ENCODE measurements at regions not wholly inside any gene's neighbourhood (a gene's known extent, or its start where the extent isn't known, plus 50 kb on each side); places are given as distances from the start of the nearest gene placed in this dataset.

DNA sequence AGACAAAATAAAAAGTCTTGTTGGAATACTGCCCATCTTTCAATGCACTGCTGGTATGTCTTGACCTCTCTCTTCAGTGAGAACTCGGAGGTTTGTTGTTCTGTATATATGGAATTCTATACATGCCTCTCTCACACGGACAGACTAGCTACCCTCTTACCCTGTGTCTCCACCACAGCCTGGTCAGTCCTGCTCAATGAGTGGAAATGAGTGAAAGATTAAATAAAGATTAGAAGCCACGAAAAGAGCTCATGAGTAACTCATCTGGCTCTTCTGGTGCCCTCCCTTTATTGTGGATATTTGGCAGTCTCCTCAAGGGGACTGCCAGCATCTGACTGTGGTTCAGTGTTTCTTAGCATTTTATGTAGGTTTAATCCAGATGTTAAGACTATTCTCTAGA is 262.8 kb upstream of the MAP3K7 start:
- TF ChIP-seq CTCF (IDR thresholded peaks at IDR 0.05; ENCODE audit: unreplicated experiment in 3 of 3), result no peak
- peak overlapping the region; percentile 66 to 85 (median 78) for H3K27ac Mint-ChIP-seq
- peaks cover 3% of the 10 kb centered on the region for H3K9me3 Mint-ChIP-seq
- no peaks in the 10 kb centered on the region for H3K27me3 Mint-ChIP-seq (ENCODE audit: low read depth)
- H3K36me3 Mint-ChIP-seq (ENCODE audit: low read depth), result no peaks in the 10 kb centered on the region
- peaks cover 29% of the 10 kb centered on the region for H3K4me1 Mint-ChIP-seq
- no peak overlapping the region for H3K4me3 Mint-ChIP-seq

- no peak for TF ChIP-seq CTCF (IDR thresholded peaks at IDR 0.05; ENCODE audit: unreplicated experiment in 3 of 3)
- Mint-ChIP-seq H3K4me1 (peaks cover 29% of the 10 kb centered on the region), H3K27ac (no peak overlapping the region), H3K36me3 (ENCODE audit: low read depth) (no peaks in the 10 kb centered on the region), H3K27me3 (ENCODE audit: low read depth) (no peaks in the 10 kb centered on the region), H3K9me3 (peaks cover 3% of the 10 kb centered on the region), H3K4me3 (no peak overlapping the region)
Measured at GRCh38 chr6:90846824-90847223, 260.0 kb upstream of the MAP3K7 start.

DNA sequence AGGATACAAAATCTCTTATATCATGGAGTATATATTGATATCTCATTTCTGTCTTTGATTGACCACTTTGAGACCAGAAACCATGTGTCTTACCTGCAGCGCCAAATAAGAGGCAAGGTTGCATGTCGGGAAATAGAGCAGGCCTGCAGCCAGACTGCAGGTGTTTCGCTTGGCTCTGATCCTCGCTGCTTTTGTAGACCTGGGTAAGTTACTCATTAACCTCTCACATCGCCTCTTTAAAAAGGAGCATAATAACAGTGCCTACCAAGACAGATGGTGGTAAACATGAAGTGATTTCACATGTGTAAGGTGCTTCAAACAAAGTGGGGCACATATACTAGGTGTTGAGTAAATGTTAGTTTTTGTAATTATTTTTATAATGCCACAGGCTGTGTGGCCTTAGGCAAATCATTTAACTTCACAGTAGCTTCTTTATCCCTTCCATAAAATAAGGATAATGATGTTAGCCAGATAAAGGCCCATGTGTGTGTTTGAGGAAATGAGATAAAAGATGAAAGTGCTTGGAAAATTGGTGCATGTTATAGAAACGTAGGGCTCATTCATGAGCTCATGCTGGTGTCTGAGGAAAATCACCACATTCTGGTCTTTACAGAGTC is 248.8 kb upstream of the MAP3K7 start:
- TF ChIP-seq CTCF (IDR thresholded peaks at IDR 0.05; ENCODE audit: unreplicated experiment in 3 of 3), result no peak
- Mint-ChIP-seq H3K36me3 (ENCODE audit: low read depth) (peaks cover 3% of the 10 kb centered on the region), H3K9me3 (peaks cover 19% of the 10 kb centered on the region), H3K27ac (no peak overlapping the region), H3K4me3 (no peak overlapping the region), H3K27me3 (ENCODE audit: low read depth) (no peaks in the 10 kb centered on the region), H3K4me1 (no peaks in the 10 kb centered on the region)

DNA sequence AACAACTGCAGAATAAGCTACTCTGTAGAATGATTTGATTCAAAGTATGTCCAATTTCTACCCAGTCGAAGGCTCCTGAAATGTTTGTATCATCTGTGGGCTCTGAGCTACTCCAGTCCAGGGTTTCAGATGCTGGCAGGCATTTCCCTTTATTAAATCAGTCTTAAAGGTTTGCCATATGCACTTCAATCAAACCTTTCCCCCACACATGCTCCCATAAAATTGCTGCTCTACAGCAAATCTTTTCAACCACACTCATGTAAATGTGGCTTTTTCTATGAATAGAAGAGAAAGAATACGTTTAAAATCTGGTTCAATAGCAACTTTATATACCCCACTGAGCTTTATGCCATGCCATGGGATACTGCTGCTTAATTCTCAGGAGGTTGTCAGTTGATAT is 242.4 kb upstream of the MAP3K7 start:
- Mint-ChIP-seq H3K9me3 (peaks cover 10% of the 10 kb centered on the region), H3K4me1 (no peaks in the 10 kb centered on the region), H3K27me3 (ENCODE audit: low read depth) (no peaks in the 10 kb centered on the region), H3K27ac (no peak overlapping the region), H3K4me3 (no peak overlapping the region), H3K36me3 (ENCODE audit: low read depth) (peaks cover 3% of the 10 kb centered on the region)
- TF ChIP-seq CTCF (IDR thresholded peaks at IDR 0.05; ENCODE audit: unreplicated experiment in 3 of 3), result no peak

GRCh38 chr6:90820436-90820835 is 233.6 kb upstream of the MAP3K7 start:
- Mint-ChIP-seq H3K27me3 (ENCODE audit: low read depth) (no peaks in the 10 kb centered on the region), H3K36me3 (ENCODE audit: low read depth) (no peaks in the 10 kb centered on the region), H3K4me3 (no peak overlapping the region), H3K27ac (no peak overlapping the region), H3K4me1 (peaks cover 5% of the 10 kb centered on the region), H3K9me3 (peaks cover 7% of the 10 kb centered on the region)
- TF ChIP-seq CTCF (IDR thresholded peaks at IDR 0.05; ENCODE audit: unreplicated experiment in 3 of 3), result no peak

DNA sequence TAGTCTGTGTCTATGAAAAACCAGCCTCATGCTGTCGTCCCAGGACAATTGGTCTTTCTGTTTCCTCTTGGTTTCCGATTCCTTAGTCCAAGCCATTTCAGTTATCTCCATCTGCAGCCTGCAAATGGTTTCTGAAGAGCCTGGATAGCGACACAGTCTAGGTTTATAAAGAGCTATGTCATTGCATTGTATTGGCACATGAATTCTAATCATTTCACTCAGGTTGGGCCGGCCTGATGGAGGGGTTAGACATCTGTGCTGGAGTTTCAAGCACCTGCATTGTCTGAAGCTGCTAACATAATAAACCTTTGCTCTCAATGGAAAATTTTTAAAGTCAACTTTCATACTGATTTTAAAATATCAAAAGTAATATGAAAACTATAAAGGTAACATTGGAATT is 232.6 kb upstream of the MAP3K7 start:
- Mint-ChIP-seq H3K36me3 (ENCODE audit: low read depth) (no peaks in the 10 kb centered on the region), H3K4me3 (no peak overlapping the region), H3K4me1 (peaks cover 5% of the 10 kb centered on the region), H3K9me3 (peaks cover 12% of the 10 kb centered on the region), H3K27me3 (ENCODE audit: low read depth) (no peaks in the 10 kb centered on the region), H3K27ac (no peak overlapping the region)
- TF ChIP-seq CTCF (IDR thresholded peaks at IDR 0.05; ENCODE audit: unreplicated experiment in 3 of 3), result no peak

All from nephron (organoid).